HG03025 (cell line): ENCODE measurements at regions not wholly inside any gene's neighbourhood (a gene's known extent, or its start where the extent isn't known, plus 50 kb on each side); places are given as distances from the start of the nearest gene placed in this dataset.

Experiments
- ATAC-seq: cut with Tn5 transposase; IDR thresholded peaks from one replicate; pipeline ENCODE4 v1.9.1; 2021; ENCODE audit warnings: mild to moderate bottlenecking, moderate library complexity; ENCODE audit not compliant: unreplicated experiment, low FRiP score

GRCh38 chr5:93279296-93279963 lies 301.6 kb downstream of the NR2F1-AS1 start:
- no peak for ATAC-seq

GRCh38 chr5:93278896-93279295 lies 302.1 kb downstream of the NR2F1-AS1 start:
- no peak for ATAC-seq

- no peak for ATAC-seq
Measured at GRCh38 chr5:93277051-93277450, 304.0 kb downstream of the NR2F1-AS1 start.

DNA sequence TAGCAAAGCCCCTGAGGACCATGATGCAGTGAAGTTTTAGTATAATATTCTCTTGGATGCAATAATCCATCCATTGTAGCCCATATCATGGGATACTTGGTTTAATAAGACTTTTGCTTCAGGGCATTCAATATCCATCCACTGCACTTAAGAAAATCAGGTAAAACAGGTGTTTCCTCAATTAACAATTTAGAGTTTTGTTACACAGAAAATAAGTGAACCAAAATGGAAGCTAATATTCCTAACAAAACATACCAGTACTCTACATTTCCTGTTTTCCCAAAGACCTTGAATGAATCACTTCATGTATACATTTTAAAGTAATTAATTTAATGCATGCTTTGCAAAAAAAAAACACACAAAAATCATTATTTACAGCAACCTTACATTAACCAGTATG lies 305.6 kb downstream of the NR2F1-AS1 start:
- ATAC-seq = no peak

GRCh38 chr5:93274291-93274690 lies 306.7 kb downstream of the NR2F1-AS1 start:
- ATAC-seq = no peak

- no peak for ATAC-seq
Measured at GRCh38 chr5:93273176-93273575, 307.8 kb downstream of the NR2F1-AS1 start.

DNA sequence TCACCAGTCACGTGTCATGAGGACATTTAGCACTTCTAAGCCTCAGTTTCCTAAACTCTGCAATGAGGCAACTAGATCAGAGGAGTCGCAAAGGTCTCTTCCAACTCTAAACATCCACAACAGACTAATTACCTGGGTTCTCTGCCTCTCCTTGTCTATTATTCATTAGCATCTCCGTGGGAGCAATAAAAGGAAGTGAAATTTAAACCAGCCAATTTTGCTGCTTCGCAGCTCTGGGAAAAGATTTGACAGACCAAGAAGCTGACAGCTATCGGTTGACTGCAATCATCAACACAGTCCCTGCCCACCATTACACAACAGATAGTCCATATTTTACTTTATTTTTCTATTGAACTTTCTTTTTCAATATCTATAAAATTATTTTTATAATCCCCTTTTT lies 308.9 kb downstream of the NR2F1-AS1 start:
- no peak for ATAC-seq

DNA sequence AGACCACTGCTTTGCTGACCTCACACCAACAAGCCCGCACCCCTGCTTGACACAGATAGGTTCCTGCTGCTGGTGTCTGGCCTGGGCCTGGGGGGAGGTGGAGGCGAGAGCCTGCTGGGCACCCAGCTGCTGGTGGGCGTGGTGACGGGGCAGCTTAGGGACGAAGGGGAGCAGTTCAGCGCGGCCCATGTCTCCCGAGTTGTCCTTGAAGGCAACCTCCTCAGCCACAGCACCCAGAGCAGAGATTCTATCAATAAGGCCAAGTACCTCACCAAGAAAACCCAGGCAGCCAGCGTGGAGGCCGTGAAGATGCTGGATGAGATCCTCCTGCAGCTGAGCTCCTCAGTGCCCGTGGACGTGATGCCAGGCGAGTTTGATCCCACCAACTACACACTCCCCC lies 313.3 kb downstream of the NR2F1-AS1 start:
- no peak for ATAC-seq

DNA sequence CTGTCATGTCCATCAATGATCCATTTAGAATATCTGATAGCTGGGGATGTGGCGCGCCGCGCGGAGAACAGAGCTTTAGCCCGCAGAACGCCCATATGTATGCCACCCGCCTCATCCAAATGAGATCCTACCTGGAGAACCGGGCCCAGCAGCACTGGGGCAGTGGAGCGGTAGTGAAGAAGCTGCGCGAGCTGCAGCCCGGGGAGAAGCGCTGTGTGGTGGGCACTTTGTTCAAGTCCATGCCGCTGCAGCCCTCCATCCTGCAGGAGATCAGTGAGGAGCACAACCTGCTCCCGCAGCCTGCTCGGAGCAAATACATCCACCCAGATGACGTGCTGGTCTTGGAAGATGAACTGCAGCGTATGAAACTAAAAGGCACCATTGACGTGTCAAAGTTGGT lies 313.7 kb downstream of the NR2F1-AS1 start:
- ATAC-seq = no peak

DNA sequence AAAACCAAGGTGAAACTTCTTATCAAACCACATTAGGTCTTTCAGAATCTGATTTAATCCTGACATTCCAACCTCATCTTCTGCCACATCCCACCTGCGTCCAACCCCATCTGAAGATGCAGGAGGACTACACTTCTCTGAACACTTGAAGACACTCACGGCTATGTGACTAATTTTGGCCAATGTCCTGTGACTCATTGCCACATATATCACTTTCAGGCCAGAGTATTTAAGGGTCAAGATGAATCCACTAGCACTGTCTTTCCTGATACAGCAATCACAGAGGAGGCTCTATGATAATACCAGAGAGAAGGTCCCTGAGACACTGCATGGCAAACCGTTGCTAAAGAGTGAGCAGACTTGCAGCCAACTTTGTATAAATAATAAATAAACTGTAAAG lies 323.4 kb downstream of the NR2F1-AS1 start:
- ATAC-seq = no peak

DNA sequence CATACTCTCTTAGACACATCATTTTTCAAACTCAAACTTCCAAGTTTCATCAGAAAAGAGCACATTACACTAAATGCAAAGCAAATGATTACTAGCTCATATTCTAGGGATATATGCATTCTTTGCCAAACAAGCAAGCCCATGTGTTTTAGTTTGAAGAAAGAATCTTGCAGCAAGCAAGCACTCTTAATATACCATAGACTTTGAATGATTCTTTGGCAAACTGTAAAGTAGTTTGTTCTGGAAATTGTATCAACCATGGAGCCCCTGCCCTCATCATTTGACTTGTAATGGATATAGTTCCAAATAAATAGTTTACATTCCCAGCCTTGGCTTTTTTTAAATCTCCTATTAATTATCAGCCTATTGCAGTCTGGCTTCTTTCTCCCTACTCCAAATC lies 325.2 kb downstream of the NR2F1-AS1 start:
- no peak for ATAC-seq

DNA sequence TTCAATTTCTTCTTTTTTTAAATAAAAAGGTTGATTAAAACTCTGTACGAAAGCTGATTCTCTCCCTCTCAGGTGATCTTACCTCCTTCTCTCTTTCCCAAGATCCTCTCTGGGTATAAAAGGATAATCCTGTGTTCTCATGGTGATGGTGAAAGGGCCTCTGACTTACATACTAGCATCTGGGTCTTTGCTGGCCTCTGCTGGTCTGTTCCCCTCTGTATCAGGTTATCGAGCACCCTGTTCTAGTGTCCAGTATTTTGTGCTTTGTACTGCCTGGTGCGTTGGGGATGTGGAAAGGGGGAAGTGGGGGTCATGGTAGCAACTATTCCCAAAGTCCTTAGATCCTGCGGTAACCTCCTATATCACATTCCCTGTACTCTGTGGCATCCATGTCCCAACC lies 328.9 kb downstream of the NR2F1-AS1 start:
- no peak for ATAC-seq

GRCh38 chr5:93251347-93251746 lies 329.7 kb downstream of the NR2F1-AS1 start:
- ATAC-seq = no peak

DNA sequence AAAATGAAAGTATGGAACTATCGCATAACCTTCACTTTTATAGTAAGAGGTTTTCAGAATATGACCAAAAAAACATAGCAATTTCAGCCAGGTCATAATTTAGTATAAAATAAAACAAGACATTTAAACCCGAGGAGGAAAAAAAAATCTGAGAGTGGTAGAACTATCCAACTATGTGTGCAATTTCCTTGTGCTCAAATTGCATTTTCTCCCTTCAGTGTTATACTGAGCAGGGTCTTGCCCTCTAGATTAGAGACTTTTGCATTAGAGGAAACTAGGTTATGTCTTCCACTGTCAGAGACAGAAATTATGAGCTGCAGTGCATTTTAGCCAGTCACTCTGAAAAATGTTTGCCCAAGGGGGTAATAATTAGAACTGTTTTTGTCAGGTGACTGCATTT lies 330.6 kb downstream of the NR2F1-AS1 start:
- no peak for ATAC-seq

DNA sequence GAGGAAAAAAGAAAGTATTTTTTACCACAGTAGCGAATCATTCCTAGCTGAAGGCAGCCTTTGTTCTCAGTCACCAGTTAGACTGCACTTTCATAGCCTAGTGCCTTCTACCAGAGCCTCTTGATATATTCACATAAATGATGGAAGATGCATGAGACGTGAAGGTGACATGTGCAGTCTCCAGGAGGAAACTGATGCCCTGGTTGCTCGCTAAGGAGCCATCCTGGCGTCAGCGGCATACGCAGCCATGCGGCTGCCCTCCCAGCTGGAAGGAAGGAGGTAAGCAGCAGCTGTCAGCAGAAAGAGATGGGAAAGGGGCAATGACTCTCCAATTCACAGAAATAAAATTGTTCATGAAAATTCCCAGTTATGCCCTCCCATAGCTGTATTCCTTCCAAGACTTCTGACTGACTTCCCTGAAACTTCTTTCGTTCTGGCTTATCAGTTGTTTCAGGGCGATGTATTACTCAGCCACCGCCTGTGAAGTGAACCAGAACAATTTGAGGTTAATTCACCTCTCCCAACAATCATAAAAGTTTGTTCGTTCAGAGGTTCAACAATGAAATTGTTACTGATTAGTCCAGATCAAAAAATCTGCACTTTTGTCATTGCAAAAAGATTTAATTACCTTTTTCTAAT lies 331.2 kb downstream of the NR2F1-AS1 start:
- no peak for ATAC-seq

DNA sequence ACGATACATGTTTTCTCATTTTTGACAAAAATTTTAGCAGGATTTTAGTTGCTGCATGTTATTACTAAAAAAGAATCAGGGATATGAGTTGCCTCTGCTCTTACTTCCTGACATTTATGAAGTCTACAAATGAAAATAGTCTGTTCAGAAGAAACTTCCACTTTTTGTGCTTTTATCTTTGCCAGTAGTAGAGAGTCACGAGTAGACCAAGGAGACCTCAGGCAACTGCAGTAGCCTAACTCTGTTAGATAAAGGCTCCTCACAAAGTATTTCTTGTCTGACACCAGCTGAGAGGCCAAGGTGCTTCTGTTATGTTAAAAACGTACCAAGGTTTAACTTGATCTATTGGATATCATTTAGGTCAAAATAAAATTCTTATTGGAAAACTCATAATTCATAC lies 333.9 kb downstream of the NR2F1-AS1 start:
- ATAC-seq = no peak

- no peak for ATAC-seq
Measured at GRCh38 chr5:93246090-93246855, 334.7 kb downstream of the NR2F1-AS1 start.

GRCh38 chr5:93245226-93245625 lies 335.8 kb downstream of the NR2F1-AS1 start:
- no peak for ATAC-seq

DNA sequence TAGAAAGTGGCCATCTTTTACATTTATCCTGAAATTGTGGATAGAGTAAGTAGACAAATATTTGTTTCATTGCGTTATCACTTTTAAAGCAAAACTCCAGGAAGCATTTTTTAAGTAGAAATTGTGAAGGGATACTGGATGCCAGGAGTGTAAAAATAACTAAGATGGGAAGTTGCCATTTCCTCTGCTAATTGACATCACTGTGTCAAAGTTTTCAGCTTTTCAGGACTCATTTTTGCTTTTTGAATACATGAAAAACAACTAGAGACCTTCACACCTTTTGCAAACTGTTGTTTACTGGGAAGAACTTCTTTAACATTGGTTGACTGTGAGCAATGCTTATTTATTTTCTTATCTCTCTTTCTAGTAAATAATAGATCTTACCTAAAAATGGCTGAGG lies 337.5 kb downstream of the NR2F1-AS1 start:
- no peak for ATAC-seq

- ATAC-seq = no peak
Measured at GRCh38 chr5:93240228-93240834, 340.7 kb downstream of the NR2F1-AS1 start.

- ATAC-seq = no peak
Measured at GRCh38 chr5:93236807-93237421, 344.1 kb downstream of the NR2F1-AS1 start.
